ENCODE measurements at regions not wholly inside any gene's neighbourhood (a gene's known extent, or its start where the extent isn't known, plus 50 kb on each side); places are given as distances from the start of the nearest gene placed in this dataset.
"Not testable (repeated sequence)": the region's sequence is repeated elsewhere in the genome, so short reads cannot be mapped to it uniquely, and the experiment has no call there.

- not testable (repeated sequence) for DNase-seq (ENCODE audit: low spot score)
These were observed 630.1 kb upstream of the NXPH2 start for GRCh38 chr2:139410147-139410832.

- DNase-seq (ENCODE audit: low spot score): no peak
These were observed 629.0 kb upstream of the NXPH2 start for GRCh38 chr2:139409212-139409611.

- no peak for DNase-seq (ENCODE audit: low spot score)
These were observed 623.8 kb upstream of the NXPH2 start for GRCh38 chr2:139403948-139404347.

- DNase-seq (ENCODE audit: low spot score): no peak
These were observed 614.6 kb upstream of the NXPH2 start for GRCh38 chr2:139394801-139395200.

- DNase-seq (ENCODE audit: low spot score): no peak
These were observed 609.2 kb upstream of the NXPH2 start for GRCh38 chr2:139389391-139389790.

GRCh38 chr2:139386401-139386800 lies 606.2 kb upstream of the NXPH2 start:
- no peak for DNase-seq (ENCODE audit: low spot score)

- DNase-seq (ENCODE audit: low spot score): no peak
These were observed 603.3 kb upstream of the NXPH2 start for GRCh38 chr2:139383532-139383931.

GRCh38 chr2:139380051-139380450 lies 599.9 kb upstream of the NXPH2 start:
- DNase-seq (ENCODE audit: low spot score): no peak

- DNase-seq (ENCODE audit: low spot score): no peak
These were observed 598.2 kb upstream of the NXPH2 start for GRCh38 chr2:139378373-139378772.

- DNase-seq (ENCODE audit: low spot score): no peak
These were observed 594.2 kb upstream of the NXPH2 start for GRCh38 chr2:139374296-139374850.

- no peak for DNase-seq (ENCODE audit: low spot score)
These were observed 589.5 kb upstream of the NXPH2 start for GRCh38 chr2:139369423-139370409.

- DNase-seq (ENCODE audit: low spot score): no peak
These were observed 587.2 kb upstream of the NXPH2 start for GRCh38 chr2:139367416-139367815.

GRCh38 chr2:139366681-139367080 lies 586.5 kb upstream of the NXPH2 start:
- no peak for DNase-seq (ENCODE audit: low spot score)

- no peak for DNase-seq (ENCODE audit: low spot score)
These were observed 585.0 kb upstream of the NXPH2 start for GRCh38 chr2:139365189-139365588.

- DNase-seq (ENCODE audit: low spot score): no peak
These were observed 580.5 kb upstream of the NXPH2 start for GRCh38 chr2:139360654-139361053.

GRCh38 chr2:139359818-139360217 lies 579.6 kb upstream of the NXPH2 start:
- DNase-seq (ENCODE audit: low spot score): no peak

- DNase-seq (ENCODE audit: low spot score): no peak
These were observed 577.8 kb upstream of the NXPH2 start for GRCh38 chr2:139357972-139358371.

GRCh38 chr2:139354518-139354917 lies 574.3 kb upstream of the NXPH2 start:
- DNase-seq (ENCODE audit: low spot score): no peak

GRCh38 chr2:139353874-139354273 lies 573.7 kb upstream of the NXPH2 start:
- DNase-seq (ENCODE audit: low spot score): no peak

- DNase-seq (ENCODE audit: low spot score): no peak
These were observed 537.1 kb upstream of the NXPH2 start for GRCh38 chr2:139317259-139317658.

- DNase-seq (ENCODE audit: low spot score): no peak
These were observed 533.9 kb upstream of the NXPH2 start for GRCh38 chr2:139314059-139314458.

- DNase-seq (ENCODE audit: low spot score): no peak
These were observed 516.6 kb upstream of the NXPH2 start for GRCh38 chr2:139296672-139297209.
